HEK293 (cell line): ENCODE measurements at regions not wholly inside any gene's neighbourhood (a gene's known extent, or its start where the extent isn't known, plus 50 kb on each side); places are given as distances from the start of the nearest gene placed in this dataset.

Experiments used
- ATF2 ChIP-seq: fragments of 450-650 bp; formaldehyde crosslinking; IDR thresholded peaks from 2 replicates; pipeline ENCODE4 v1.5.1; 2016; ENCODE audit warnings: missing biosample characterization, missing genetic modification characterization, low read depth
- BCL6B ChIP-seq: fragments of 450-650 bp; formaldehyde crosslinking; IDR thresholded peaks from 2 replicates; pipeline ENCODE4 v1.5.1; 2017; ENCODE audit warnings: missing biosample characterization, missing genetic modification characterization
- FEZF1 ChIP-seq: fragments of 450-650 bp; formaldehyde crosslinking; IDR thresholded peaks from 2 replicates; pipeline ENCODE4 v1.5.1; 2016; ENCODE audit warnings: missing biosample characterization, missing genetic modification characterization
- IKZF3 ChIP-seq: fragments of 450-650 bp; IDR thresholded peaks from 2 replicates; pipeline ENCODE4 v1.5.0; 2018; ENCODE audit warnings: missing biosample characterization, mild to moderate bottlenecking, missing genetic modification characterization, moderate library complexity
- KLF17 ChIP-seq: fragments of 450-650 bp; formaldehyde crosslinking; IDR thresholded peaks from 2 replicates; pipeline ENCODE4 v1.5.1; 2016; ENCODE audit warnings: missing biosample characterization, missing genetic modification characterization
- KLF9 ChIP-seq: fragments of 450-650 bp; formaldehyde crosslinking; IDR thresholded peaks from 2 replicates; pipeline ENCODE4 v1.5.1; 2016; ENCODE audit warnings: missing biosample characterization, missing genetic modification characterization, low read depth
- MEIS1 ChIP-seq: sonication (generic); formaldehyde crosslinking; IDR thresholded peaks from 2 replicates; pipeline ENCODE4 v1.8.1; 2022; ENCODE audit warnings: missing genetic modification reagents, mild to moderate bottlenecking, borderline replicate concordance
- MZF1 ChIP-seq: fragments of 450-650 bp; formaldehyde crosslinking; IDR thresholded peaks from 2 replicates; pipeline ENCODE4 v1.5.1; 2017; ENCODE audit warnings: missing biosample characterization, missing genetic modification characterization, borderline replicate concordance
- RBAK ChIP-seq: fragments of 450-650 bp; formaldehyde crosslinking; IDR thresholded peaks from 2 replicates; pipeline ENCODE4 v1.5.1; 2016; ENCODE audit warnings: missing biosample characterization, missing genetic modification characterization
- SALL2 ChIP-seq: fragments of 450-650 bp; formaldehyde crosslinking; IDR thresholded peaks from 2 replicates; pipeline ENCODE4 v1.5.0; 2017; ENCODE audit warnings: missing biosample characterization, mild to moderate bottlenecking, missing genetic modification characterization, borderline replicate concordance
- SP7 ChIP-seq: fragments of 450-650 bp; formaldehyde crosslinking; IDR thresholded peaks from 2 replicates; pipeline ENCODE4 v1.5.1; 2016; ENCODE audit warnings: missing biosample characterization, missing genetic modification characterization
- TRIM28 ChIP-seq: IDR thresholded peaks from 2 replicates; pipeline ENCODE4 v1.6.1; 2011; ENCODE audit warnings: low read length, control low read depth, borderline replicate concordance
- ZBTB20 ChIP-seq: fragments of 450-650 bp; formaldehyde crosslinking; IDR thresholded peaks from 2 replicates; pipeline ENCODE4 v1.5.1; 2016; ENCODE audit warnings: missing biosample characterization, missing genetic modification characterization
- ZFP41 ChIP-seq: fragments of 450-650 bp; formaldehyde crosslinking; IDR thresholded peaks from 2 replicates; pipeline ENCODE4 v1.5.1; 2016; ENCODE audit warnings: missing biosample characterization, missing genetic modification characterization, borderline replicate concordance
- ZNF114 ChIP-seq: fragments of 450-650 bp; formaldehyde crosslinking; IDR thresholded peaks from 2 replicates; pipeline ENCODE4 v1.5.0; 2017; ENCODE audit warnings: missing biosample characterization, missing genetic modification characterization
- ZNF140 ChIP-seq: fragments of 450-650 bp; formaldehyde crosslinking; IDR thresholded peaks from 2 replicates; pipeline ENCODE4 v1.5.1; 2016; ENCODE audit warnings: missing biosample characterization, missing genetic modification characterization
- ZNF155 ChIP-seq: fragments of 450-650 bp; formaldehyde crosslinking; IDR thresholded peaks from 2 replicates; pipeline ENCODE4 v1.5.1; 2016; ENCODE audit warnings: missing biosample characterization, missing genetic modification characterization
- ZNF16 ChIP-seq: fragments of 450-650 bp; formaldehyde crosslinking; IDR thresholded peaks from 2 replicates; pipeline ENCODE4 v1.5.1; 2016; ENCODE audit warnings: low read depth, missing biosample characterization, missing genetic modification characterization
- ZNF19 ChIP-seq: fragments of 450-650 bp; formaldehyde crosslinking; IDR thresholded peaks from 2 replicates; pipeline ENCODE4; 2016; ENCODE audit warnings: missing biosample characterization, missing genetic modification characterization, low read depth
- ZNF223 ChIP-seq: fragments of 450-650 bp; formaldehyde crosslinking; IDR thresholded peaks from 2 replicates; pipeline ENCODE4 v1.5.1; 2016; ENCODE audit warnings: missing biosample characterization, missing genetic modification characterization
- ZNF341 ChIP-seq: fragments of 450-650 bp; formaldehyde crosslinking; IDR thresholded peaks from 2 replicates; pipeline ENCODE4; 2016; ENCODE audit warnings: low read depth, missing biosample characterization, missing genetic modification characterization
- ZNF354C ChIP-seq: fragments of 450-650 bp; formaldehyde crosslinking; IDR thresholded peaks from 2 replicates; pipeline ENCODE4 v1.5.1; 2016; ENCODE audit warnings: missing biosample characterization, missing genetic modification characterization, low read depth, borderline replicate concordance
- ZNF366 ChIP-seq: fragments of 450-650 bp; formaldehyde crosslinking; conservative IDR thresholded peaks from 2 replicates; pipeline ENCODE4 v1.5.1; 2016; ENCODE audit warnings: missing biosample characterization, missing genetic modification characterization
- ZNF404 ChIP-seq: fragments of 450-650 bp; formaldehyde crosslinking; IDR thresholded peaks from 2 replicates; pipeline ENCODE4 v1.5.1; 2017; ENCODE audit warnings: missing biosample characterization, missing genetic modification characterization
- ZNF433 ChIP-seq: fragments of 450-650 bp; formaldehyde crosslinking; IDR thresholded peaks from 2 replicates; pipeline ENCODE4 v1.5.1; 2016; ENCODE audit warnings: missing biosample characterization, missing genetic modification characterization, low read depth
- ZNF585B ChIP-seq: fragments of 450-650 bp; formaldehyde crosslinking; IDR thresholded peaks from 2 replicates; pipeline ENCODE4 v1.5.1; 2016; ENCODE audit warnings: missing biosample characterization, missing genetic modification characterization
- ZNF596 ChIP-seq: fragments of 450-650 bp; IDR thresholded peaks from 2 replicates; pipeline ENCODE4 v1.5.0; 2018; ENCODE audit warnings: missing biosample characterization, mild to moderate bottlenecking, missing genetic modification characterization, moderate library complexity
- ZNF629 ChIP-seq: fragments of 450-650 bp; formaldehyde crosslinking; IDR thresholded peaks from 2 replicates; pipeline ENCODE4 v1.5.1; 2017; ENCODE audit warnings: missing biosample characterization, missing genetic modification characterization
- ZNF654 ChIP-seq: fragments of 450-650 bp; formaldehyde crosslinking; IDR thresholded peaks from 2 replicates; pipeline ENCODE4 v1.5.1; 2016; ENCODE audit warnings: low read depth, missing biosample characterization, missing genetic modification characterization
- ZNF660 ChIP-seq: fragments of 450-650 bp; IDR thresholded peaks from 2 replicates; pipeline ENCODE4 v1.5.1; 2018; ENCODE audit warnings: missing biosample characterization, mild to moderate bottlenecking, missing genetic modification characterization
- ZNF791 ChIP-seq: fragments of 450-650 bp; formaldehyde crosslinking; IDR thresholded peaks from 2 replicates; pipeline ENCODE4 v1.5.1; 2016; ENCODE audit warnings: missing biosample characterization, missing genetic modification characterization
- TF ChIP-seq, protein P1 (sequence below): IDR thresholded peaks from 2 replicates; pipeline ENCODE4 v1.6.1; 2011; ENCODE audit warnings: mild to moderate bottlenecking, low read depth, low read length, borderline replicate concordance
- TF ChIP-seq, protein P2 (sequence below): fragments of 450-650 bp; formaldehyde crosslinking; IDR thresholded peaks from 2 replicates; pipeline ENCODE4 v1.5.1; 2016; ENCODE audit warnings: missing biosample characterization, missing genetic modification characterization
- TF ChIP-seq, protein P3 (sequence below): fragments of 450-650 bp; formaldehyde crosslinking; IDR thresholded peaks from 2 replicates; pipeline ENCODE4 v1.5.1; 2016; ENCODE audit warnings: missing biosample characterization, missing genetic modification characterization

DNA sequence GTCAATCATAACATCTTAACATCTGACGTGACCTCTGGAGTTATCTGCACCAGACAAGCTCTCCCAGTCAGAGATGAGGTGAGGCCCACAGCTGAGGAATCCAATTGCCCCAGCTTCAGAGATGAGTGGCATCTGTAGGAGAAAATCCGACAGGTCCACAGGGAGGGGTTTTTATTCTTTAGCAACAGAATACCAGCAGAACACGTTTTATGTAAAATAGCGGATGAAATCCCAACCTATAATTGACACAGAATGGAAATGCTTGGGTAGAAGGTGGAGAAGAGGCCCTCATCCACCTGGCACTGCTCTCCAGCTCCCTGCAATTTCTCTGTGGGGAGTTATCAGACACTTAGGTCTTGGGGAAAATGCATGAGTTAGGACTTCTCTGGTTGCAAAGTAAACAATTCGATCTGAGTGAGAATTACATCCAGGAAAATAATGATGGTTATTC, 144.2 kb upstream of the NRP1 start (continued):
- TF ChIP-seq ZNF660 (tag by site-specific recombination) (no peak), FEZF1 (tag by site-specific recombination) (peak; percentile 73; the same call in 1 of the 2 replicates), IKZF3 (tag by site-specific recombination) (no peak; the same call in 1 of the 2 replicates), ZNF155 (tag by site-specific recombination) (no peak), RBAK (no peak), ZNF596 (tag by site-specific recombination) (0 out of 2 replicates have a peak, but pooled peaks have one; percentile 19), MEIS1 (CRISPR knock-in tag) (no peak), ATF2 (tag by site-specific recombination) (no peak), SP7 (tag by site-specific recombination) (peak; percentile 94), ZNF140 (tag by site-specific recombination) (no peak), KLF9 (tag by site-specific recombination) (no peak), SALL2 (tag by site-specific recombination) (no peak), TRIM28 (no peak), ZNF114 (no peak), ZNF585B (tag by site-specific recombination) (no peak), ZNF791 (tag by site-specific recombination) (no peak), ZNF654 (tag by site-specific recombination) (no peak), ZNF223 (no peak), ZNF354C (tag by site-specific recombination) (no peak), ZNF433 (no peak), ZNF19 (tag by site-specific recombination) (no peak), ZBTB20 (tag by site-specific recombination) (no peak), ZNF16 (no peak), MZF1 (peak; percentile 71; the same call in 1 of the 2 replicates), ZNF366 (tag by site-specific recombination) (0 out of 2 replicates have a peak, but pooled peaks have one; percentile 17), BCL6B (tag by site-specific recombination) (peak; percentile 30; the same call in 1 of the 2 replicates), ZNF629 (no peak), ZFP41 (tag by site-specific recombination) (no peak), ZNF341 (tag by site-specific recombination) (0 out of 2 replicates have a peak, but pooled peaks have one; percentile 12), ZNF404 (tag by site-specific recombination) (no peak), KLF17 (tag by site-specific recombination) (no peak)
- TF ChIP-seq, protein P1, sequence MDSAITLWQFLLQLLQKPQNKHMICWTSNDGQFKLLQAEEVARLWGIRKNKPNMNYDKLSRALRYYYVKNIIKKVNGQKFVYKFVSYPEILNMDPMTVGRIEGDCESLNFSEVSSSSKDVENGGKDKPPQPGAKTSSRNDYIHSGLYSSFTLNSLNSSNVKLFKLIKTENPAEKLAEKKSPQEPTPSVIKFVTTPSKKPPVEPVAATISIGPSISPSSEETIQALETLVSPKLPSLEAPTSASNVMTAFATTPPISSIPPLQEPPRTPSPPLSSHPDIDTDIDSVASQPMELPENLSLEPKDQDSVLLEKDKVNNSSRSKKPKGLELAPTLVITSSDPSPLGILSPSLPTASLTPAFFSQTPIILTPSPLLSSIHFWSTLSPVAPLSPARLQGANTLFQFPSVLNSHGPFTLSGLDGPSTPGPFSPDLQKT = no peak
- TF ChIP-seq, protein P2, sequence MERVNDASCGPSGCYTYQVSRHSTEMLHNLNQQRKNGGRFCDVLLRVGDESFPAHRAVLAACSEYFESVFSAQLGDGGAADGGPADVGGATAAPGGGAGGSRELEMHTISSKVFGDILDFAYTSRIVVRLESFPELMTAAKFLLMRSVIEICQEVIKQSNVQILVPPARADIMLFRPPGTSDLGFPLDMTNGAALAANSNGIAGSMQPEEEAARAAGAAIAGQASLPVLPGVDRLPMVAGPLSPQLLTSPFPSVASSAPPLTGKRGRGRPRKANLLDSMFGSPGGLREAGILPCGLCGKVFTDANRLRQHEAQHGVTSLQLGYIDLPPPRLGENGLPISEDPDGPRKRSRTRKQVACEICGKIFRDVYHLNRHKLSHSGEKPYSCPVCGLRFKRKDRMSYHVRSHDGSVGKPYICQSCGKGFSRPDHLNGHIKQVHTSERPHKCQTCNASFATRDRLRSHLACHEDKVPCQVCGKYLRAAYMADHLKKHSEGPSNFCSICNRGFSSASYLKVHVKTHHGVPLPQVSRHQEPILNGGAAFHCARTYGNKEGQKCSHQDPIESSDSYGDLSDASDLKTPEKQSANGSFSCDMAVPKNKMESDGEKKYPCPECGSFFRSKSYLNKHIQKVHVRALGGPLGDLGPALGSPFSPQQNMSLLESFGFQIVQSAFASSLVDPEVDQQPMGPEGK (tag by site-specific recombination) = peak; percentile 24; the same call in 1 of the 2 replicates
- TF ChIP-seq, protein P3, sequence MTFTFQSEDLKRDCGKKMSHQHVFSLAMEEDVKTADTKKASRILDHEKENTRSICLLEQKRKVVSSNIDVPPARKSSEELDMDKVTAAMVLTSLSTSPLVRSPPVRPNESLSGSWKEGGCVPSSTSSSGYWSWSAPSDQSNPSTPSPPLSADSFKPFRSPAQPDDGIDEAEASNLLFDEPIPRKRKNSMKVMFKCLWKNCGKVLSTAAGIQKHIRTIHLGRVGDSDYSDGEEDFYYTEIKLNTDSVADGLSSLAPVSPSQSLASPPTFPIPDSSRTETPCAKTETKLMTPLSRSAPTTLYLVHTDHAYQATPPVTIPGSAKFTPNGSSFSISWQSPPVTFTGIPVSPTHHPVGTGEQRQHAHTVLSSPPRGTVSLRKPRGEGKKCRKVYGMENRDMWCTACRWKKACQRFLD (tag by site-specific recombination) = no peak
